Activated CD4-positive, alpha-beta T cell treated with anti-CD3 and anti-CD28 coated beads, Interleukin-2, amount 10 ng/mL, durations not matched to agents 24 days and 14 days (primary cell): ENCODE measurements at regions not wholly inside any gene's neighbourhood (a gene's known extent, or its start where the extent isn't known, plus 50 kb on each side); places are given as distances from the start of the nearest gene placed in this dataset.

ENCODE experiments used
- DNase-seq: peaks from one replicate; pipeline ENCODE4 v3.0.0; 2022
- H3K27ac Mint-ChIP-seq: one replicate; pipeline ENCODE4 v1.8.0; 2022; ENCODE audit warnings: mild to moderate bottlenecking, mixed read lengths
- H3K27me3 Mint-ChIP-seq: one replicate; pipeline ENCODE4 v1.8.0; 2022; ENCODE audit warnings: mixed read lengths
- H3K36me3 Mint-ChIP-seq: one replicate; pipeline ENCODE4 v1.8.0; 2022; ENCODE audit warnings: low read depth, mild to moderate bottlenecking, mixed read lengths
- H3K4me1 Mint-ChIP-seq: one replicate; pipeline ENCODE4 v1.8.0; 2021; ENCODE audit warnings: mixed read lengths
- H3K4me3 Mint-ChIP-seq: one replicate; pipeline ENCODE4 v1.8.0; 2022; ENCODE audit warnings: mild to moderate bottlenecking, moderate library complexity, mixed read lengths
- H3K9me3 Mint-ChIP-seq: one replicate; pipeline ENCODE4 v1.8.0; 2021; ENCODE audit warnings: mixed read lengths
- intact Hi-C: fragments of 100-400 bp; cut with micrococcal nuclease; formaldehyde crosslinking; loops from one replicate; pipeline ENCODE4 v1.15.1; 2023

GRCh38 chr2:195513119-195513518, 143.9 kb upstream of the SLC39A10 start:
- Mint-ChIP-seq H3K9me3 (peaks cover 24% of the 10 kb centered on the region), H3K27ac (no peak overlapping the region), H3K4me1 (peaks cover 10% of the 10 kb centered on the region), H3K4me3 (no peak overlapping the region), H3K27me3 (no peaks in the 10 kb centered on the region), H3K36me3 (peaks cover 26% of the 10 kb centered on the region)
- DNase-seq, result no peak
- intact Hi-C loops, result no loop called here

GRCh38 chr2:195509551-195509950, 147.5 kb upstream of the SLC39A10 start:
- H3K4me3 Mint-ChIP-seq, result no peak overlapping the region

GRCh38 chr2:195508139-195508455, 148.9 kb upstream of the SLC39A10 start:
- DNase-seq, result no peak
- Mint-ChIP-seq H3K27ac (no peak overlapping the region), H3K4me1 (peaks cover 13% of the 10 kb centered on the region), H3K4me3 (no peak overlapping the region), H3K9me3 (peaks cover 20% of the 10 kb centered on the region), H3K27me3 (no peaks in the 10 kb centered on the region), H3K36me3 (peaks cover 29% of the 10 kb centered on the region)
- intact Hi-C loops, result no loop called here

More at GRCh38 chr2:195509551-195509950, 147.5 kb upstream of the SLC39A10 start:
- Mint-ChIP-seq H3K27ac (no peak overlapping the region), H3K36me3 (peaks cover 30% of the 10 kb centered on the region), H3K27me3 (no peaks in the 10 kb centered on the region), H3K9me3 (peaks cover 20% of the 10 kb centered on the region), H3K4me1 (peaks cover 12% of the 10 kb centered on the region)
- DNase-seq, result no peak
- intact Hi-C loops, result no loop called here

- intact Hi-C loops, result no loop called here
- peaks cover 17% of the 10 kb centered on the region for H3K9me3 Mint-ChIP-seq
- no peak overlapping the region for H3K4me3 Mint-ChIP-seq
- H3K27ac Mint-ChIP-seq, result no peak overlapping the region
- H3K27me3 Mint-ChIP-seq, result no peaks in the 10 kb centered on the region
- peaks cover 27% of the 10 kb centered on the region for H3K36me3 Mint-ChIP-seq
- DNase-seq, result no peak
- peaks cover 16% of the 10 kb centered on the region for H3K4me1 Mint-ChIP-seq
Measured at GRCh38 chr2:195507447-195508138, 149.4 kb upstream of the SLC39A10 start.

GRCh38 chr2:195505701-195506100, 151.3 kb upstream of the SLC39A10 start:
- H3K27me3 Mint-ChIP-seq, result no peaks in the 10 kb centered on the region
- H3K4me3 Mint-ChIP-seq, result no peak overlapping the region
- no peak for DNase-seq
- peaks cover 18% of the 10 kb centered on the region for H3K4me1 Mint-ChIP-seq
- H3K36me3 Mint-ChIP-seq, result peaks cover 23% of the 10 kb centered on the region
- H3K27ac Mint-ChIP-seq, result no peak overlapping the region
- intact Hi-C loops, result no loop called here
- peaks cover 21% of the 10 kb centered on the region for H3K9me3 Mint-ChIP-seq

GRCh38 chr2:195503208-195503607, 153.8 kb upstream of the SLC39A10 start:
- H3K36me3 Mint-ChIP-seq, result peaks cover 19% of the 10 kb centered on the region
- intact Hi-C loops, result no loop called here
- peaks cover 11% of the 10 kb centered on the region for H3K9me3 Mint-ChIP-seq
- H3K4me3 Mint-ChIP-seq, result no peak overlapping the region
- no peak overlapping the region for H3K27ac Mint-ChIP-seq
- no peak for DNase-seq
- peaks cover 19% of the 10 kb centered on the region for H3K4me1 Mint-ChIP-seq
- no peaks in the 10 kb centered on the region for H3K27me3 Mint-ChIP-seq

GRCh38 chr2:195501746-195502145, 155.3 kb upstream of the SLC39A10 start:
- Mint-ChIP-seq H3K4me1 (peaks cover 26% of the 10 kb centered on the region), H3K9me3 (peaks cover 16% of the 10 kb centered on the region), H3K36me3 (peaks cover 23% of the 10 kb centered on the region), H3K27me3 (no peaks in the 10 kb centered on the region), H3K4me3 (no peak overlapping the region), H3K27ac (no peak overlapping the region)
- intact Hi-C loops, result no loop called here
- DNase-seq, result no peak

- H3K27me3 Mint-ChIP-seq, result no peaks in the 10 kb centered on the region
Measured at GRCh38 chr2:195500879-195501278, 156.1 kb upstream of the SLC39A10 start.

GRCh38 chr2:195498839-195499490, 158.1 kb upstream of the SLC39A10 start:
- Mint-ChIP-seq H3K4me1 (peaks cover 33% of the 10 kb centered on the region), H3K36me3 (peaks cover 20% of the 10 kb centered on the region), H3K27me3 (no peaks in the 10 kb centered on the region), H3K27ac (no peak overlapping the region), H3K4me3 (no peak overlapping the region), H3K9me3 (peaks cover 16% of the 10 kb centered on the region)
- DNase-seq, result no peak
- intact Hi-C loops, result loop anchor here (1.0 kb wide), 1 partner anchor 161 kb away; no protein-coding TSS in a partner anchor

More at GRCh38 chr2:195500879-195501278, 156.1 kb upstream of the SLC39A10 start:
- Mint-ChIP-seq H3K4me1 (peaks cover 29% of the 10 kb centered on the region), H3K4me3 (no peak overlapping the region), H3K27ac (no peak overlapping the region), H3K9me3 (peaks cover 16% of the 10 kb centered on the region), H3K36me3 (peaks cover 23% of the 10 kb centered on the region)
- no peak for DNase-seq
- intact Hi-C loops, result no loop called here

GRCh38 chr2:195498176-195498575, 158.8 kb upstream of the SLC39A10 start:
- H3K4me1 Mint-ChIP-seq, result peaks cover 38% of the 10 kb centered on the region
- H3K27me3 Mint-ChIP-seq, result no peaks in the 10 kb centered on the region
- H3K27ac Mint-ChIP-seq, result peak overlapping the region; percentile 10
- DNase-seq, result peak; percentile 78
- no peak overlapping the region for H3K4me3 Mint-ChIP-seq
- peaks cover 25% of the 10 kb centered on the region for H3K36me3 Mint-ChIP-seq
- H3K9me3 Mint-ChIP-seq, result peaks cover 16% of the 10 kb centered on the region
- intact Hi-C loops, result loop anchor here (1.0 kb wide), 1 partner anchor 162 kb away; no protein-coding TSS in a partner anchor

GRCh38 chr2:195496991-195497390, 160.0 kb upstream of the SLC39A10 start:
- no peak for DNase-seq
- Mint-ChIP-seq H3K36me3 (peaks cover 25% of the 10 kb centered on the region), H3K27me3 (no peaks in the 10 kb centered on the region), H3K4me3 (no peak overlapping the region), H3K4me1 (peaks cover 33% of the 10 kb centered on the region), H3K9me3 (peaks cover 16% of the 10 kb centered on the region), H3K27ac (no peak overlapping the region)
- intact Hi-C loops, result loop anchor here (1.0 kb wide), 1 partner anchor 10 kb away; no protein-coding TSS in a partner anchor

GRCh38 chr2:195495966-195496365, 161.1 kb upstream of the SLC39A10 start:
- peaks cover 14% of the 10 kb centered on the region for H3K9me3 Mint-ChIP-seq
- no peak overlapping the region for H3K27ac Mint-ChIP-seq
- peaks cover 30% of the 10 kb centered on the region for H3K36me3 Mint-ChIP-seq
- intact Hi-C loops, result no loop called here
- no peaks in the 10 kb centered on the region for H3K27me3 Mint-ChIP-seq
- peaks cover 34% of the 10 kb centered on the region for H3K4me1 Mint-ChIP-seq
- no peak overlapping the region for H3K4me3 Mint-ChIP-seq
- no peak for DNase-seq

- intact Hi-C loops, result no loop called here
- peaks cover 8% of the 10 kb centered on the region for H3K9me3 Mint-ChIP-seq
- H3K4me1 Mint-ChIP-seq, result peaks cover 33% of the 10 kb centered on the region
- H3K36me3 Mint-ChIP-seq, result peaks cover 28% of the 10 kb centered on the region
- H3K4me3 Mint-ChIP-seq, result no peak overlapping the region
- no peaks in the 10 kb centered on the region for H3K27me3 Mint-ChIP-seq
- H3K27ac Mint-ChIP-seq, result no peak overlapping the region
- DNase-seq, result no peak
Measured at GRCh38 chr2:195495351-195495750, 161.7 kb upstream of the SLC39A10 start.

- Mint-ChIP-seq H3K27me3 (no peaks in the 10 kb centered on the region), H3K4me3 (no peak overlapping the region), H3K9me3 (peaks cover 12% of the 10 kb centered on the region), H3K27ac (no peak overlapping the region), H3K36me3 (peaks cover 33% of the 10 kb centered on the region), H3K4me1 (peaks cover 35% of the 10 kb centered on the region)
- DNase-seq, result no peak
- intact Hi-C loops, result no loop called here
Measured at GRCh38 chr2:195494451-195494850, 162.6 kb upstream of the SLC39A10 start.
